Keratinocyte (primary cell): ENCODE measurements at regions not wholly inside any gene's neighbourhood (a gene's known extent, or its start where the extent isn't known, plus 50 kb on each side); places are given as distances from the start of the nearest gene placed in this dataset.

Experiments used
- DNase-seq: peaks from one replicate; pipeline ENCODE4 v3.0.0-alpha.2; 2011; ENCODE audit warnings: low read depth, missing footprints, low spot score
- FAIRE-seq: peaks from 2 replicates; lab custom pipeline; 2011; peaks lifted over from hg19 to GRCh38; lab: Jason Lieb, UNC
- H2AFZ ChIP-seq: 2 replicates; pipeline ENCODE4 v1.6.0; 2012; ENCODE audit warnings: low read length, control low read depth, inconsistent platforms; ENCODE audit not compliant: control insufficient read depth
- H3K27ac ChIP-seq: 2 replicates; pipeline ENCODE4 v1.5.1; 2011; ENCODE audit warnings: low read length; ENCODE audit not compliant: control insufficient read depth, insufficient read depth
- H3K27me3 ChIP-seq: 3 replicates; pipeline ENCODE4 v1.6.0; 2011; ENCODE audit warnings: low read length; ENCODE audit not compliant: control insufficient read depth, insufficient read depth; ENCODE audit errors: extremely low read depth
- H3K36me3 ChIP-seq, 2 experiments: 2 replicates in 1 of 2; 3 replicates in 1 of 2; pipeline ENCODE4 v1.5.1; 2011; ENCODE audit warnings: low read length in 2 of 2, mild to moderate bottlenecking in 1 of 2; ENCODE audit not compliant: control insufficient read depth in 2 of 2, insufficient read depth in 2 of 2; ENCODE audit errors: extremely low read depth in 1 of 2
- H3K4me1 ChIP-seq: 3 replicates; pipeline ENCODE4 v1.5.1; 2011; ENCODE audit warnings: low read length; ENCODE audit not compliant: control insufficient read depth, insufficient read depth; ENCODE audit errors: extremely low read depth
- H3K4me2 ChIP-seq: 3 replicates; pipeline ENCODE4 v1.6.0; 2011; ENCODE audit warnings: low read depth, low read length; ENCODE audit not compliant: control insufficient read depth, insufficient read depth; ENCODE audit errors: extremely low read depth
- H3K4me3 ChIP-seq, 3 experiments: fragments of 200-600 bp in 1 of 3; sonication (generic) in 1 of 3; 2 replicates in 2 of 3; 3 replicates in 1 of 3; pipeline ENCODE4 v1.5.1; 2011 to 2016; ENCODE audit warnings: low read length in 3 of 3, mild to moderate bottlenecking in 3 of 3, control low read depth in 2 of 3, inconsistent platforms in 1 of 3, low read depth in 1 of 3, mixed read lengths in 1 of 3, mixed run types in 1 of 3, moderate library complexity in 1 of 3; ENCODE audit not compliant: control insufficient read depth in 2 of 3, insufficient read depth in 2 of 3; ENCODE audit errors: extremely low read depth in 1 of 3
- H3K79me2 ChIP-seq: 2 replicates; pipeline ENCODE4 v1.6.0; 2012; ENCODE audit warnings: low read length; ENCODE audit not compliant: control insufficient read depth, insufficient read depth
- H3K9ac ChIP-seq: 3 replicates; pipeline ENCODE4 v1.6.0; 2011; ENCODE audit warnings: low read length; ENCODE audit not compliant: control insufficient read depth, insufficient read depth; ENCODE audit errors: extremely low read depth
- H3K9me1 ChIP-seq: 3 replicates; pipeline ENCODE4 v1.6.0; 2011; ENCODE audit warnings: low read length; ENCODE audit not compliant: control insufficient read depth, insufficient read depth; ENCODE audit errors: extremely low read depth
- H3K9me3 ChIP-seq: 2 replicates; pipeline ENCODE4 v1.5.1; 2012; ENCODE audit warnings: low read depth, low read length; ENCODE audit not compliant: control insufficient read depth
- H4K20me1 ChIP-seq: 3 replicates; pipeline ENCODE4 v1.6.0; 2011; ENCODE audit warnings: low read length; ENCODE audit not compliant: control insufficient read depth, insufficient read depth; ENCODE audit errors: extremely low read depth
- CTCF ChIP-seq, 3 experiments: IDR thresholded peaks in 1 of 3; conservative IDR thresholded peaks in 1 of 3; optimal IDR thresholded peaks in 1 of 3; 2 replicates in 2 of 3; 3 replicates in 1 of 3; pipeline versions ENCODE3 to v1.5.1; 2011; ENCODE audit warnings: low read length in 3 of 3, mild to moderate bottlenecking in 3 of 3, moderate library complexity in 2 of 3, control low read depth in 1 of 3, inconsistent platforms in 1 of 3; ENCODE audit not compliant: insufficient read depth in 2 of 3; ENCODE audit errors: extremely low read depth in 1 of 3
- EZH2 ChIP-seq: IDR thresholded peaks from one replicate; pipeline ENCODE4 v1.6.1; 2012; ENCODE audit warnings: inconsistent platforms, mild to moderate bottlenecking, low read length, moderate library complexity
- dilution Hi-C: fragments of 300-500 bp; cut with MboI; formaldehyde crosslinking; loops from one replicate; pipeline ENCODE4 v1.7.0; 2020; ENCODE audit warnings: low sequenced_read_pairs; ENCODE audit not compliant: extremely low pct_ligation_motif_present

DNA sequence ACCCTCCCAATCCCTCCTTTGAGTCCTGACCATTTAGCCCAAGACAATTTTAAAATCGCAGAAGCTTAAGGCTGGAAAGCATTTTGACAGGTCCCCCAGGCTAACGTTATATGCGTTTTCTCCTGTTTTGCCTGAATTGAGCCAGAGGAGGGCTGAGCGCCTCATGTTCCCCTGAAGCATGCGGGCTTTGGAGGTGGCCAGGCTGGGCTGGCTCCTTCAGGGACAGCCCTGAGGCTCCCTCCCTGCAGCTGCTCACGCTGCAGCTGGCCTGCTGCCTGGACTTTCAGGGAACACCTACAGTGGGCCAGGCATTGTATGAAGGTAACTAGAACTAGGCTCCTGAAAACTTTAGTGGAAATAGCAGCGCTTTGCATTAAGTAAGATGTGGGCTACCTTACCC lies 179.2 kb downstream of the ACKR3 start:
- H3K27me3 ChIP-seq, result no peaks in the 10 kb centered on the region
- peak overlapping the region in 1 of 3 experiments; percentile 44 for H3K4me3 ChIP-seq
- peaks cover 5% of the 10 kb centered on the region for H3K9me1 ChIP-seq
- H3K79me2 ChIP-seq, result no peaks in the 10 kb centered on the region
- peak; percentile 9 for FAIRE-seq
- H3K4me1 ChIP-seq, result peaks cover 51% of the 10 kb centered on the region
- no peaks in the 10 kb centered on the region for H3K36me3 ChIP-seq
- peak overlapping the region; percentile 86 for H2AFZ ChIP-seq
- TF ChIP-seq CTCF (optimal IDR thresholded peaks at IDR 0.05 in 1 of 3, IDR thresholded peaks at IDR 0.05 in 1 of 3, conservative IDR thresholded peaks at IDR 0.05 in 1 of 3; ENCODE audit: extremely low read depth in 1 of 3, insufficient read depth in 2 of 3, low read length in 3 of 3) (no peak), EZH2 (no peak)
- no peaks in the 10 kb centered on the region for H4K20me1 ChIP-seq
- dilution Hi-C loops, result no loop called here
- peak overlapping the region; percentile 70 for H3K4me2 ChIP-seq
- no peak for DNase-seq
- peak overlapping the region; percentile 71 for H3K27ac ChIP-seq
- H3K9ac ChIP-seq, result peak overlapping the region; percentile 60
- H3K9me3 ChIP-seq, result no peaks in the 10 kb centered on the region

DNA sequence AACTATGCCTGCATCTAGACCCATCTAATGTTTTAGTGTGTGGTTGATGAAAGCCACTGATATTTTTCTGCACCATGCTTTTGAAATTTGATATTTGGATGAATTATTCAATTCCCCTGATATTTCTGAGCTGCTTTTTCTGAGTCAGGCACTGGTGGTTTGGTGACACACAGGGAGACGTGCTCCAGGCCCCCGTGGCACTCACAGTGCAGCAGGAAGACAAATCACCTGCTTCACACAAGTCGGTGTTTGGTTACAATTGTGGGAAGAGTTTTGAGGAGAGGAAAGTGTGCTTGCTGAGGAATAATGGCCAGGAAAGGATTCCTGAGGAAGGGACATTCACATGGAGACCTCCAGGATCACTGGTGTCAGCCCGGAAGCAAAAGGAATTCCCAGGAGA lies 179.7 kb downstream of the ACKR3 start:
- H2AFZ ChIP-seq, result no peak overlapping the region
- H3K27me3 ChIP-seq, result no peaks in the 10 kb centered on the region
- H3K4me1 ChIP-seq, result peaks cover 45% of the 10 kb centered on the region
- H3K4me2 ChIP-seq, result peak overlapping the region; percentile 70
- no peaks in the 10 kb centered on the region for H4K20me1 ChIP-seq
- peak overlapping the region; percentile 60 for H3K9ac ChIP-seq
- dilution Hi-C loops, result no loop called here
- no peak for TF ChIP-seq EZH2
- TF ChIP-seq CTCF (optimal IDR thresholded peaks at IDR 0.05 in 1 of 3, IDR thresholded peaks at IDR 0.05 in 1 of 3, conservative IDR thresholded peaks at IDR 0.05 in 1 of 3; ENCODE audit: extremely low read depth in 1 of 3, insufficient read depth in 2 of 3, low read length in 3 of 3), result no peak
- peaks cover 5% of the 10 kb centered on the region for H3K9me1 ChIP-seq
- peak overlapping the region; percentile 71 for H3K27ac ChIP-seq
- no peaks in the 10 kb centered on the region for H3K79me2 ChIP-seq
- no peaks in the 10 kb centered on the region for H3K36me3 ChIP-seq
- FAIRE-seq (peak; percentile 36), DNase-seq (no peak)
- H3K9me3 ChIP-seq, result no peaks in the 10 kb centered on the region
- no peak overlapping the region for H3K4me3 ChIP-seq
